D341Med (cell line): ENCODE measurements at regions not wholly inside any gene's neighbourhood (a gene's known extent, or its start where the extent isn't known, plus 50 kb on each side); places are given as distances from the start of the nearest gene placed in this dataset.

Source experiments
- DNase-seq: peaks from one replicate; pipeline ENCODE4 v3.0.0; 2012; ENCODE audit warnings: low spot score

- DNase-seq, result no peak
Measured at GRCh38 chr4:157961229-157961990, 211.4 kb downstream of the GASK1B start.

DNA sequence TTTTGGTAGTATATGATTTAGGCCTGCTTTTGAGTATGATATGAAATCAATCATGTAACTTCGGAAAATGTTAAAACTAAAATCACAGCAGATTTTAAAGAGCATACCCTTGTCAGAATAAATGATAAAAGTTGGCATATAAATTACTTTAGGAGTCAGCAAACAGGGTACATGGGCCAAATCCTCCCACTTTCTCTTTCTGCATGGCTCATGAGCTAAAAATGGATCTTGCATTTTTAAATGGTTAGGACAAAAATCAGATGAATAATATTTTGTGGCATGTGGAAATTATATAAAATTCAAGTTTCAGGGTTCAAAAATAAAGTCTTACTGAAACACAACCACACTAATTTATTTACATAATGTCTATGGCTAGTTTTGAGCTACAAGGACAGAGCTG lies 214.9 kb downstream of the GASK1B start:
- no peak for DNase-seq

DNA sequence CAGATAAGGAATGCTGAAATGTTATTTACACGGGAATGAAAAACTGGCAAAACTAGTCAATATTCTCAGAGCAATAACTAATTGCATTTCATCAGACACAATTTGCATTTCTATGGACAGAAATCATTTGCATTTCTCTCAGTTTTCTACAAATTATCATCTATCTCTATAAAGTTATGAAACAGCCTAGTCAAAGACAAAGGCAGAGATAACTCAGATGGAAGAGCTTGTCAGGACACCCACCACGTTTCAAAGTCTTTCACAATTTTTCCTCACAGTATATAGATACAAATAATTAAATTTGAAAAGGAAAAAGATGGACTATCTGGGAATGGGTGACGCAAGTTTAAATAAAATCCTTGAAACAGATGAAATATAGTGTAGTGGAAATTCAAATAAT lies 230.8 kb downstream of the GASK1B start:
- DNase-seq, result no peak

- no peak for DNase-seq
Measured at GRCh38 chr4:157934151-157934550, 238.7 kb downstream of the GASK1B start.

DNA sequence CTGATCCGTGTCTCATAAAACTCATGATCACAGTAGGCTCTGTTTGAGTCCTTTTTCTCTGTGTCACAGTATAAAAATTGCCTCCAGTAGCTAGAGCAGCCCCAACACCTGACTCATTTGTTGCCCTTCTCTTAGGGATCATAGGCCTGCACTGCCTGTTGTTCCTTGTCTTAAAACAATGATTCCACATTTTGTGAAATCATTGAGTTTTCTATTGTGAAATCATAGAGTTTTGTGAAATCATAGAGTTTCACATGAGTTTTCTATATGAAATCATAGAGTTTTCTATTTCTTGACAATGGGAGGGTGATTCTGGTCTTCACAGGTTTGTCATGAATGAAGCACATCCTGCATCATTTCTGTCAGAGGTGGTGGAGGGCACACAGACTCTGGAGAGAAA lies 239.9 kb downstream of the GASK1B start:
- DNase-seq, result no peak

- DNase-seq, result no peak
Measured at GRCh38 chr4:157929486-157929885, 243.3 kb downstream of the GASK1B start.

- DNase-seq, result no peak
Measured at GRCh38 chr4:157918036-157918832, 254.6 kb downstream of the GASK1B start.

- DNase-seq, result no peak
Measured at GRCh38 chr4:157912212-157912611, 260.6 kb downstream of the GASK1B start.

- DNase-seq, result no peak
Measured at GRCh38 chr4:157911662-157912061, 261.2 kb downstream of the GASK1B start.

- DNase-seq, result no peak
Measured at GRCh38 chr4:157908691-157909090, 264.1 kb downstream of the GASK1B start.

- DNase-seq, result no peak
Measured at GRCh38 chr4:157908031-157908430, 264.8 kb downstream of the GASK1B start.

DNA sequence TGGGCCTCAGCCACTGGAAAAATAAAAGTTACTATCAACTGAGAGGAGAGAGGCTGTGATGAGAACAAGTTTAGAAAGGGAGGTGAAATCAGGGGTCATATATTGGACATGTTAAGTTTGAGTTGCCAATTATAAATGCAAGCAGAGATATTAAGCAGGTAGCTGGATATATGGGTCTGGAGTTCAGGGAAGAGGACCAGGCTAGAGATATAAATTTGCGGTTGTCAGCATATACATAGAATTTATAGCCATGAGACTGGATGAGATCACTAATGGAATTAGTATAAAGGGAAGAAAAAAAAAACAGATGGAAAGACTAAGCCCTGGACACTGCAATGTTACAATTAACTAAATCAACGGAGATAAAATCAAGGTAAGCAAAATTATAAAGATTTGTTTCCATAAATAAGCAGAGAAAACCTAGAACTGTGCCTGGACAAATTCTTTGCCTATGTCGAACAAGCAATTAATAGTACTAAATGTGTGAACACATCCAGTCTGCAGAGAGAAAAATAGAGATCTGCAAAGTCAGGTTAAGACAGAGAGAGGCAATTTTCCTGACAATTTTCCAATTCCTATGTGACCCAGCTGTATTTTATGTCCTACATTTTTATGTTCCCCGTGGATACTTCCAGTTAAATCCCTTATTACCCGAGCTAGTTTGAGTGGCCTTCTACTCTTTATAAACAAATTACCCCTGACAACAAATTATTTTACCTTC lies 265.4 kb downstream of the GASK1B start:
- no peak for DNase-seq

- DNase-seq, result no peak
Measured at GRCh38 chr4:157898836-157899605, 273.8 kb downstream of the GASK1B start.

GRCh38 chr4:157897855-157898370 lies 274.9 kb downstream of the GASK1B start:
- no peak for DNase-seq

GRCh38 chr4:157896726-157897125 lies 276.1 kb downstream of the GASK1B start:
- no peak for DNase-seq

DNA sequence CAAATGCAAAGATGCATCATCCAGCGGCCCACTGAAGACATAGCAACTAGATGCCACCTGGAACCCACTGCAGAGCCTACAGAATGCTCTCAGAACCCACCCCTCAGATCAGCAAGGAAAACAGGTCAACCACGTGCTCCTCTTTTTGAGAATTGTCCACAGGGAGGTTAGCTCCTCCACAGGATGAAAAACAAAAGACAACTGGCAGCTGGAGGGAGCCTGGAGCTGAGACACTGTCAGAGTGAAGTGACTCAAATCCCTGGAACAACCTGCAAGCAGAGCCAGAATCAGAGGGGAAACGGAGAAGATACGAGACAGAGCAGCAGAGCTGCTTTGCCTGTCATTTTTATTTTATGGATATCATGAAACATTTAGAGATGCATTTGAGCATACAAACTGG lies 277.6 kb downstream of the GASK1B start:
- no peak for DNase-seq

GRCh38 chr4:157889788-157890187 lies 283.0 kb downstream of the GASK1B start:
- DNase-seq, result no peak

- no peak for DNase-seq
Measured at GRCh38 chr4:157888281-157888680, 284.5 kb downstream of the GASK1B start.

GRCh38 chr4:157887316-157887715 lies 285.5 kb downstream of the GASK1B start:
- no peak for DNase-seq

GRCh38 chr4:157886645-157887044 lies 286.2 kb downstream of the GASK1B start:
- no peak for DNase-seq

DNA sequence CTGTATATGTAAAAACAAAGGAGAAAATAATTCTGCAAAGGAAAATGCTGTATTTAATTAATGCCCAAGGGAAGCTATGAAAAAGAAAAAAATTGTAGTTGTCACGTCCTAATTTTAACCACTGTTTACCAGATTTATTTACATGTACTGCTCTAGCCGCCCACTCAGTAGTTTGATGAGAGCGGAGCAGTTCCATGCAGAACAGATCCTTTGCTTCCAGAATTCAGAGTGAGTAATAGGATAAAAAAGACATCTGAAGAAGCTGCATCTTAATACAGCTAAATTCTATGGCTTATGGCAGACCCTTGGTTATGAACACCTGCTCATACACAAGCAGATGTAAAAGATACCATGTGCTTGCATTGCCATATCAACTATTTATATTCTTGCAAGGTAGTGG lies 287.0 kb downstream of the GASK1B start:
- DNase-seq, result no peak

GRCh38 chr4:157882901-157883300 lies 289.9 kb downstream of the GASK1B start:
- no peak for DNase-seq
